Bone marrow (tissue), 2 donors: ENCODE measurements at regions not wholly inside any gene's neighbourhood (a gene's known extent, or its start where the extent isn't known, plus 50 kb on each side); places are given as distances from the start of the nearest gene placed in this dataset.

Experiments
- DNase-seq, 2 donors: peaks; one replicate each; lab custom pipeline; 2025; lab: John Stamatoyannopoulos, UW

- DNase-seq: no peak
Measured at GRCh38 chr6:9527679-9528286, 887.1 kb downstream of the TFAP2A start.

- no peak for DNase-seq
Measured at GRCh38 chr6:9523462-9523861, 891.4 kb downstream of the TFAP2A start.

GRCh38 chr6:9522101-9522500 is 892.8 kb downstream of the TFAP2A start:
- DNase-seq: no peak

GRCh38 chr6:9521152-9521530 is 893.7 kb downstream of the TFAP2A start:
- DNase-seq: no peak

- DNase-seq: no peak
Measured at GRCh38 chr6:9520417-9521151, 894.3 kb downstream of the TFAP2A start.

- no peak for DNase-seq
Measured at GRCh38 chr6:9518431-9518830, 896.4 kb downstream of the TFAP2A start.

- no peak for DNase-seq
Measured at GRCh38 chr6:9517806-9518205, 897.1 kb downstream of the TFAP2A start.

- DNase-seq: no peak
Measured at GRCh38 chr6:9515633-9516606, 899.0 kb downstream of the TFAP2A start.

- DNase-seq: no peak
Measured at GRCh38 chr6:9514146-9514545, 900.7 kb downstream of the TFAP2A start.

- DNase-seq: no peak
Measured at GRCh38 chr6:9511157-9511556, 903.7 kb downstream of the TFAP2A start.

GRCh38 chr6:9507136-9507895 is 907.6 kb downstream of the TFAP2A start:
- DNase-seq: no peak

- DNase-seq: no peak
Measured at GRCh38 chr6:9504191-9504590, 910.7 kb downstream of the TFAP2A start.

- DNase-seq: no peak
Measured at GRCh38 chr6:9503111-9503761, 911.6 kb downstream of the TFAP2A start.

GRCh38 chr6:9499709-9500108 is 915.2 kb downstream of the TFAP2A start:
- no peak for DNase-seq

- no peak for DNase-seq
Measured at GRCh38 chr6:9496837-9497236, 918.0 kb downstream of the TFAP2A start.

- no peak for DNase-seq
Measured at GRCh38 chr6:9494864-9495263, 920.0 kb downstream of the TFAP2A start.

- no peak for DNase-seq
Measured at GRCh38 chr6:9492790-9493189, 922.1 kb downstream of the TFAP2A start.

- no peak for DNase-seq
Measured at GRCh38 chr6:9487128-9487527, 927.7 kb downstream of the TFAP2A start.

GRCh38 chr6:9485992-9486391 is 928.9 kb downstream of the TFAP2A start:
- no peak for DNase-seq

- DNase-seq: no peak
Measured at GRCh38 chr6:9484686-9485085, 930.2 kb downstream of the TFAP2A start.

GRCh38 chr6:9484091-9484490 is 930.8 kb downstream of the TFAP2A start:
- no peak for DNase-seq
